ENCODE measurements at regions not wholly inside any gene's neighbourhood (a gene's known extent, or its start where the extent isn't known, plus 50 kb on each side); places are given as distances from the start of the nearest gene placed in this dataset.

DNA sequence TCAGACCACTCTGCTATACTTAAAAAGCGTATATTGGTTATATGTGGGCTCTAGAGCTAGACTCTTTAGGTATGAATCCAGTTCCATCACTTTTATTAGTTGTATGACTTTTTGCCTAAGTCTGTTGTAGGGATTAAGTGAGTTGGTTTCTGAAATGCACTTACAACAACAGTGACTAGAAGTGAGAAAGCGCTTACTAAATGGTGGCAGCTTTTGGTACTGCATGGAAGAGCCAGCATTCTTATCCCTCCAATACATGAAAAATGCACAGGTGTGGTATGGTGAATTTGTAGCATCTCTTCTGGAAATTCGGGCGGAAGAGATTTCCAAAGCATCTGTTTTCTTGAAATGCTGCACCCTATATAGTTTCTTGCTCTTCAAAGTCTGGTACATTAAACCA is 117.1 kb downstream of the SPANXA1 start:
- TF ChIP-seq, protein P1, sequence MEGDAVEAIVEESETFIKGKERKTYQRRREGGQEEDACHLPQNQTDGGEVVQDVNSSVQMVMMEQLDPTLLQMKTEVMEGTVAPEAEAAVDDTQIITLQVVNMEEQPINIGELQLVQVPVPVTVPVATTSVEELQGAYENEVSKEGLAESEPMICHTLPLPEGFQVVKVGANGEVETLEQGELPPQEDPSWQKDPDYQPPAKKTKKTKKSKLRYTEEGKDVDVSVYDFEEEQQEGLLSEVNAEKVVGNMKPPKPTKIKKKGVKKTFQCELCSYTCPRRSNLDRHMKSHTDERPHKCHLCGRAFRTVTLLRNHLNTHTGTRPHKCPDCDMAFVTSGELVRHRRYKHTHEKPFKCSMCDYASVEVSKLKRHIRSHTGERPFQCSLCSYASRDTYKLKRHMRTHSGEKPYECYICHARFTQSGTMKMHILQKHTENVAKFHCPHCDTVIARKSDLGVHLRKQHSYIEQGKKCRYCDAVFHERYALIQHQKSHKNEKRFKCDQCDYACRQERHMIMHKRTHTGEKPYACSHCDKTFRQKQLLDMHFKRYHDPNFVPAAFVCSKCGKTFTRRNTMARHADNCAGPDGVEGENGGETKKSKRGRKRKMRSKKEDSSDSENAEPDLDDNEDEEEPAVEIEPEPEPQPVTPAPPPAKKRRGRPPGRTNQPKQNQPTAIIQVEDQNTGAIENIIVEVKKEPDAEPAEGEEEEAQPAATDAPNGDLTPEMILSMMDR (IDR thresholded peaks at IDR 0.05) = no peak
- no peak for TF ChIP-seq NPAS2 (CRISPR knock-in tag; IDR thresholded peaks at IDR 0.05; ENCODE audit: borderline replicate concordance)
- TF ChIP-seq POLR2A (IDR thresholded peaks at IDR 0.05; ENCODE audit: low read length) = no peak
